PC-9 (cell line): ENCODE measurements at regions not wholly inside any gene's neighbourhood (a gene's known extent, or its start where the extent isn't known, plus 50 kb on each side); places are given as distances from the start of the nearest gene placed in this dataset.

Experiments used
- EZH2 ChIP-seq: fragments of 200-600 bp; sonication (generic); IDR thresholded peaks from 2 replicates; pipeline ENCODE4 v1.8.0; 2017; ENCODE audit warnings: antibody characterized with exemption, low read depth
- TF ChIP-seq, protein P1 (sequence below): fragments of 200-600 bp; sonication (generic); conservative IDR thresholded peaks from 2 replicates; pipeline ENCODE4 v1.6.1; 2017; ENCODE audit warnings: mixed run types, antibody characterized with exemption, mild to moderate bottlenecking, moderate library complexity

DNA sequence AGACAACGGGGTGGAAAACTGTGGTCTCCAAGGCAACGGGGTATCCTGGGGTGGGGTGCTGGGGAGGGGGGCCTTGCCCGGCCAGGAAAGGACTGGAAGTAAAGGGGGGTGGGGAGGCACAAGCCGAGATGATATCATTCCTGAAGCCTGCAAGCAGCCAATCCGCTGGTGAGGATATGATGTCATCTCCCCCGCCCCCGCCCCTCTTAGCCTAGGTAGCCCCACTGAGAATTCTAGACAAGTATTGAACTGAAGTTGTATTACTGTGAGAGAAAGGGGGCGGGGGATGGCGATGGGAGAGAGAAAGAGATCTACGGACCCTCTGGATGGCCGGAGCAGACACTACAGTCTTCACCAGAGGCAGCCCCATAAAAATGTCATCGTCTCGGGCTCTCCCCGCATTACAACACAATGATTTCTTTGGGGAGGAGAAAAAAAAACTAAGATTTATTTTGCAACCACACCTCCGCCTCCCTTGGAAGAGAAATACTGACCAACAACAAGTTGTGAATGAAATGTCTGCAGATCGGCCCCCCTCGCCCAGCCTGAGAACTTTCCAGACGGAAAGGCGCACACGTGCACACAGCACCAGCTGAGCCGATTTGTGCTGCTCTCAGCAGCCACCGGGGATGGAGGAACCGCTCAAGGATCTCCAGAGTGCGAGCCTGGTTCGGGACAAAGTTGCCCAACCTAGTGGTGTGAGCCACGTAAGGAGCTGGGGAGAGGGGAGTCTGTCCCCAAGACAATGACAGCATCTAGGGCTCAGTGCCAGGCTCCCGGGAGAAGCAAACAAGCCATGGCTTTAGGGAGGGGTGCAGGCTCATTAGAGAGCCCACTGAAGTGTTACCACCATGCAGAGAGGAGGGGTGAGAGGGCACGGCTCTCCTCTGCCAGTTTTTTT lies 222.1 kb downstream of the SOX9 start:
- no peak for TF ChIP-seq EZH2
- TF ChIP-seq, protein P1, sequence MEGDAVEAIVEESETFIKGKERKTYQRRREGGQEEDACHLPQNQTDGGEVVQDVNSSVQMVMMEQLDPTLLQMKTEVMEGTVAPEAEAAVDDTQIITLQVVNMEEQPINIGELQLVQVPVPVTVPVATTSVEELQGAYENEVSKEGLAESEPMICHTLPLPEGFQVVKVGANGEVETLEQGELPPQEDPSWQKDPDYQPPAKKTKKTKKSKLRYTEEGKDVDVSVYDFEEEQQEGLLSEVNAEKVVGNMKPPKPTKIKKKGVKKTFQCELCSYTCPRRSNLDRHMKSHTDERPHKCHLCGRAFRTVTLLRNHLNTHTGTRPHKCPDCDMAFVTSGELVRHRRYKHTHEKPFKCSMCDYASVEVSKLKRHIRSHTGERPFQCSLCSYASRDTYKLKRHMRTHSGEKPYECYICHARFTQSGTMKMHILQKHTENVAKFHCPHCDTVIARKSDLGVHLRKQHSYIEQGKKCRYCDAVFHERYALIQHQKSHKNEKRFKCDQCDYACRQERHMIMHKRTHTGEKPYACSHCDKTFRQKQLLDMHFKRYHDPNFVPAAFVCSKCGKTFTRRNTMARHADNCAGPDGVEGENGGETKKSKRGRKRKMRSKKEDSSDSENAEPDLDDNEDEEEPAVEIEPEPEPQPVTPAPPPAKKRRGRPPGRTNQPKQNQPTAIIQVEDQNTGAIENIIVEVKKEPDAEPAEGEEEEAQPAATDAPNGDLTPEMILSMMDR: no peak
